HL-60/S4 (cell line): ENCODE measurements at regions not wholly inside any gene's neighbourhood (a gene's known extent, or its start where the extent isn't known, plus 50 kb on each side); places are given as distances from the start of the nearest gene placed in this dataset.
"Not testable (repeated sequence)": the region's sequence is repeated elsewhere in the genome, so short reads cannot be mapped to it uniquely, and the experiment has no call there.

Source experiments
- in situ Hi-C: fragments of 300-500 bp; cut with MboI; formaldehyde crosslinking; loops from 2 replicates; pipeline ENCODE4 v1.14.3; 2022; ENCODE audit warnings: low sequenced_read_pairs

- in situ Hi-C loops = no loop called here
Measured at GRCh38 chr15:81939604-81940440, 106.0 kb downstream of the MEX3B start.

DNA sequence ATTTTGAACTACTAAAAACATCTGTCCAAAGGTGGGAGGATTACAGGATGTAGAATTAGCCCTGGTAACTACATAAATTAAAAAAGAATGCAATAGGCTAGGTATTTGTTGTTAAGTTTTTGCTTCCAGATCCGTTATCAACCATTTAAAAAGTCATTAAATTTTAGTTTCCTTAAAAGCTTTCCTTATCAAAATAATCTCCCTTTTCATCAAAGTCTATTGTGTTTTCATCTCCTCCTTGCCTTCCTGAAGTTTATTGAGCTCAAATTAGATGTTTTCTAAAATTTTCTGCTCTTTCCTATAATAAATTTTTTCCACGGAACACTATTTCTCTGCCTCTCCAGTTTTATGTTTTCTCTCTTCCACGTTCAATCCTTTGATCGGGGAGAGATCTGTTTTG, 108.6 kb downstream of the MEX3B start:
- in situ Hi-C loops = no loop called here

DNA sequence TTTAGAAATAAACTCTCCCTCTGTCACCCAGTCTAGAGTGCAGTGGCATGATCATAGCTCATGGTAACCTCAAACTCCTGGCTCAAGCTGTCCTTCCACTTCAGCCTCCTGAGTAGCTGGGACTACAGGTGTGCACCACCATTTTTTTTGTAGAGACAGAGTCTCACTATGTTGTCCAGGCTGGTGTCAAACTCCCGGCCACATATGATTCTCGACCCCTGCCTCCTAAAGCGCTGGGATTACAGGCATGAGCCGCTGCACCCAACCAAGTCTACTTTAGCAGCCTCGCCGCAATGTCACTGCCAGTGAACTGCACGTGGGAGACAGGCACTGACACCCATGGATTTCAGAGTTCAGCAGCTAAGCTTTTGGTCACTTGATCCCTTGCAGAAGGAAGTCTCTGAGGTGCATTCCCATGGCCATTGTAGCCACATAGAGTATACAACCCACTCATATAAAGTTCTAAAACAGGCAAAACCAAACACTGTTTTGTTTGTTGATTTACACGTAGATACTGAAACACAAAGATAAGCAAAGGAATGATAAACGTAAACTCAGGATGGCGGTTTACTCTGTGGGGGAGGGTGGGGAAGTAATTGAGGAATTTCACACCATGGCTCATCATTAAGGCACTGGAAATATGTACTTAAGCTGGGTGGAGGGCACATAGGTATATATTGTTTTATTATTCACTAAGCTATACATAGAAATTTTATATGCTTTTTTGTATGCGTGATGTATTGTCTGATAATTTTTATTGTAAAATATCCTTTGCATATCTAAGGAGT, 115.0 kb downstream of the MEX3B start:
- in situ Hi-C loops = no loop called here

DNA sequence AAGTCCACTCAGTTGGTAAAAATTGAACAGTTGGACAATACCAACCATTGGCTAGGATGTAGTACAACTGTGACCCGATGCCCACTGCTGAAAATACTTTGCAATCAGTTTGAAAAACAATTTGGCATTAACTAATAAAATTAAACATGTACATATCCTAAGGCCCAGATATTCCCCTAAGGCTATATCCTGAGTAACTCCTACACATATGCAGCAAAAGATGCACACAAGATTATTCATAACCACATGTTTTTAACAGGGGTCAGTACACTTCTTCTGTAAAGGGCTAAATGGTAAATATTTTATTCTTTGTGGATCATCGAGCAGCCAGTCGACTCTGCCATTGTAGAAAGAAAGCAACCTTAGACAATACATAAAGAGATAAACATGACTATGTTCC, 116.3 kb downstream of the MEX3B start:
- in situ Hi-C loops = no loop called here

DNA sequence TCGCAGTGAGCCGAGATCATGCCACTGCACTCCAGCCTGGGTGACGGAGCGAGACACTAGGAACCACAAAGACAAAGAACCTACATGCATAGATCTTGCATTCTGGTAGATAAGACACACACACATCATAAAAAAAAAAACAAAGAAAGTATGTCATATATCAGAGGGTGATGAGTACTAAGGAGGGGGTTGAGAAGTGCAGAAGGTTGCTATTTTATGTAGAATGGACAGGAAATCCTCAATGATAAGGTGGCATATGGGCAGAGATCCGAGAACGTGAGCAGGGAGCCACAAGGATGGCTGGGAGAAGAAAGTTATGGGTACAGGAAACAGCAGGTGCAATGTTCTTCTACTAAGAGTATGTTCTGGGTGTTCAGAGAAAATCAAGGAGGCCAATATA, 118.8 kb downstream of the MEX3B start:
- in situ Hi-C loops = no loop called here

DNA sequence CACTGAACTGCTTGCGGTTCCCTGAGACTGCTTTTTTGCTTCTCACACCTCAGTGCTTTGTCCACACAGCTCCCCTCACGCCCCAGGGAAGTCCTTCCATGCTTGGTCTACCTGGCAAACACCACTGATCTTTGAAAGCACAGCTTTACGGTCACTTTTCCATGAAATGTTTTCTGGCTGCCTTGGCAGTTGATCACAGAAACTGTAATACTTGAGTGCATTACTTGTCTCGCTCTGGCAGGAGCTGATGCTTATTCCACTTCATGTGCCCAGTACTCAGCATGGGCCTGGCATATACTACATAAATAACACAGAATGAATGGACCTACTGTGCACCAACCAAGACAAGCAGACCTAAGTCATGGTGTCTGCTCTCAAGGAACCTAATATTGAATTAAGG, 121.1 kb downstream of the MEX3B start:
- in situ Hi-C loops = no loop called here

- in situ Hi-C loops = no loop called here
Measured at GRCh38 chr15:81923561-81924350, 122.1 kb downstream of the MEX3B start.

DNA sequence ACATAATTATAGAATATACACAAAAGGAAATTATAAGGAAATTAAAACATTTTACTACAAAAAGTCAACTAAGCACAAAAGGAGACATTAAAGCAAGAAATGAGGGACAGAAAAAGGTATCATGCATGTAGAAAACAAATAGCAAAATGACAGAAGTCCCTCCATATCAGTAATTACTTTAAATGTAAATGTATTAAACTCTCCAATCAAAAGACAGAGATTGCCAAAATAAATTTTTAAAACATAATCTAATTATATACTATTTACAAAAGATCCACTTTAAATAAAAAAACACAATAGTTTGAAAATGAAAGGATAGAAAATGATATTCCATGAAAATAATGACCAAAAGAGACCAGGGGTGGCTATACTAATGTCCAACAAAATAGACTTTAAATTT, 123.7 kb downstream of the MEX3B start:
- in situ Hi-C loops = no loop called here

DNA sequence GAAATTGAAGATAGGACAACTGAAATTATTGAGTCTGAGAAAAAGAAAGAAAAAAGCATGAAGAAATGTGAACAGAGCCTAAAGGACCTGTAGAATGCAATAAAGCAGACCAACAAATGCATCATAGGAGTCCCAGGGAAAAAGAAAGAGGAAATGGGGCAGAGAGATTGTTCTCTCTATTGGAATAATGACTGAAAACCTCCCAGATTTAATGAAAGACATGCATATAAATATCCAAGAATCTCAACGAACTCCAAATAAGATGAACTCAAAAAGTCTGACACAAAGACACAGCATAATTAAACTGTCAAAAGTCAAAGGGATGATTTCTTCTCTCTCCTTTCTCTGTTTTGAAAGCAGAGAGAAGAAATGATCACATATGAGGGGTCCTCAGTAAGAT, 124.7 kb downstream of the MEX3B start:
- in situ Hi-C loops = no loop called here

- in situ Hi-C loops = not testable (repeated sequence)
Measured at GRCh38 chr15:81918767-81919166, 127.1 kb downstream of the MEX3B start.

DNA sequence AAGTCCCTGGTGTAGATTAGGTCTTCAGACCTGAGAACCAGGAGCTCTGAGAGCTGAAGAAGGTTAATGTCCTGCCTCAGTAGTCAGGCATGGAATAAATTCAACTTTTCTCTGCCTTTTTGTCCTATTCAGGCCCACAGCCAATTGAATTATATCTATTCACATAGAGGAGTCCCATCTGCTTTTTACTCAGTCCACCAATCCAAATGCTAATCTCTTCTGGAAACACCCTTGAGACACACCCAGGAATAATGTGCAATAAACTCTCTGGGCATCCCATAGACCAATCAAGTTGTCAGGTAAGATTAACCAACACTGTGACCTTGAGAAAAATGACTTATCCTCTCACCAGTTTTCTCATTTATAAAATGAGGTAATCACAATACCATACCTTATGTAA, 129.4 kb downstream of the MEX3B start:
- in situ Hi-C loops = no loop called here

DNA sequence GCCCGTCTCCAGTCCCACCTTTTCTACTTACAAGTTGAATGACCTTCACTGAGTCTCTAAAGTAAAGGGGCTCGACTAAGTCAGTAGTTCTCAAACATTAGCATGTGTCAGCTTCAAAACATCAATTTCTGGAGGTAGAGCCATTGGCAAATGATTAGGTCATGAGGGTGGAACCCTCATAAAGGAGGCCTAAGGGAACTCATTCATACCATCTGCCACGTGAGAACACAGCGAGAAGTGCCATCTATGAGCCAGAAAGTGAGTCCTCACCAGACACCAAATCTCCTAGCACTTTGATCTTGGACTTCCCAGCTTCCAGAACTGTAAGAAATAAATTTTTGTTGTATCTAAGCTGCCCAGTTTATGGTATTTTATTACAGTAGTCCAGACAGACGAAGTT, 129.8 kb downstream of the MEX3B start:
- in situ Hi-C loops = no loop called here

- in situ Hi-C loops = no loop called here
Measured at GRCh38 chr15:81914734-81915256, 131.0 kb downstream of the MEX3B start.

DNA sequence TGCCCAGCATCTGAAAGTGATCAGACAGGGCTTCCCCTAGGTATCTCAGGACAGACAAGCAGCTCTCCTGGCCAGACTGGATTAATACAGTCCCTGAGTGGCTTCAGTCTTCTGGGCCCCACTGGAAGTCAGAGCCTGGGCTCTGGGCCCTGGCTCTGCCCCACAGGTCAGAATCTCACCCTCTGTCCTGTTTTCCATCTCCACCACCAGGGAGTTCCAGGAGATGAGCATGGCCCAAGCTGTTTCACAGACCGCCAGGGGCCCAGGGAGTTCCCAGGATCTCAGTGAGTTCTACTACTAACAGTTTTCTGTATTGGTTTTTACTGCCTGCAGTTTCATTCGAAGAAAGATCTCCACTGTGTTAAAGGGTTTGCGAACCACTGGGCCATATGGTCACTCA, 131.5 kb downstream of the MEX3B start:
- in situ Hi-C loops = no loop called here

DNA sequence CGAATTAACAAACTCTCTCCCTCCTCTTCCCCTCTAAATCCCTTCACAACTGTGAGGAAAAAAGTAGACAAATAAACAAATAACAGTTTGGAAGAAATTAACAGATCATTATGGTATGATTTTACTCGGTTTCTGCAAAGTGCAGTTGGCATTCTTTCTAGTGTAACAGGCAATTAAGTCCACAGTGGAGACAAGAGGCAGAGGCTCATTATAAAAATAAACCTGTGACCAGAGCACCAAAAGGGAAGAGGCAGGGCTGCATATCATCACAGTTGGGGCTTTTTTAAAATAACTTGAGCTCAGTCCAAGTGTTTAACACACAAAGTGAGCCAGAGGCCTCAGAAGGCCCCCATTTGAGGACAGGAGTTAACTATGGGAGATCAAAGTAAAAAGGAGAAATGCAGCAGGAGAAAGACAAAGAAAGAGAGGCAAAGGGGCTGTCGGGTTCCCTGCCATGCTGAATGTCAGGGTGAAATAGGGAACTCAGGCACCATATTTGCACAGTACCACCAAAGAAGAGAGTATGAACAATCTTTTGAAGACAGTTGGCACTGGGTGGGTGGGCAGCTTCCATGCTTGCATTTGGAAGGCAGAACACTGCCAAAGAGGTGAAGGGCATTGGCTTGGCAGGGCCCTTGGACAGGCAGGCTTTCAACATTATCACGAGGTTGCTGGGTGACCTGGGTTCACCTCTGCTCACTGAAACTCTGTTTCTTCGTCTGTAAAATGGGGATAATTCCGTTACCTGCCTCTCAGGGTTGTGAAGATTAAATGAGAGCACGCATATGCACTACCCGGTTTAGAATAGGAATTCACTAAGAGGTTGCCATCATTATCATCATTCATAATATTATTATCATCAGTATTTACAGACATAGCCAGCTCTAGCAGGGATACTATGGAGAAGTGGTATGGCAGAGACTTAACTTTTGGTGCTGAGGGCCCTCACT, 134.5 kb downstream of the MEX3B start:
- in situ Hi-C loops = no loop called here

- in situ Hi-C loops = no loop called here
Measured at GRCh38 chr15:81910355-81911021, 135.3 kb downstream of the MEX3B start.

DNA sequence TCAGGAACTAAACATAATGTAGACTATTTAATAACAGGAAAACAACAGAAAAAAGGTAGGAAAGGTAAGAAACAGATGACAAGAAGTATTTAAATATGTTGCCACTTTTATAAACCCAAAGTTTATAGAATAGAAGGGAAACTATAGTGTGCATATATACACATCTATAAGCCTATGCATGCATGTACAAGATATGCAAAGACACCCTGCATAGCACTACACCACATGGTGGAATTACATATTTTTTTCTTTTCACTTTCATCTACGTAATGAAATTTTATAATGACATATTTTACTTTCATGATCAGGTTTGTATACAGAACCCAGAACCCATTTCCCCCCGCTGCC, 136.8 kb downstream of the MEX3B start:
- in situ Hi-C loops = no loop called here

- in situ Hi-C loops = no loop called here
Measured at GRCh38 chr15:81908111-81908510, 137.7 kb downstream of the MEX3B start.

DNA sequence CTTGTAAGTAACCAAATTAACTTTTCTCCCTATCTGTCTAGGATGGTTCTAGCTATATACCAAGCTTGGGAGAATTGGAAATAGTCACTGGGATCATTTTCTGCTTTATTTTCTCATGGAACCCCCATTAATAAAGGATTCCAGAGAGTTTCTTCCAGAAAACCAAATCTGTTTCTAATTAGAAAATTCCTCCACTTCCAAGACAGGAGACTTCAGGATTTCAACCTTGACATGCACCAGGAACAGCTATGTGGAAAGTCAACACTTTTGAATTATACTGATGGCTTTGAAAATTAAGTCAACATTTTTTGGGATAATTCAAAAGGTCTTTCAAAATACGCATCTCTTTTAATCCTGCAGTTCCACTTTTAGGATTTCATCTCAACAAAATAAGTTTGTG, 138.3 kb downstream of the MEX3B start:
- in situ Hi-C loops = no loop called here

DNA sequence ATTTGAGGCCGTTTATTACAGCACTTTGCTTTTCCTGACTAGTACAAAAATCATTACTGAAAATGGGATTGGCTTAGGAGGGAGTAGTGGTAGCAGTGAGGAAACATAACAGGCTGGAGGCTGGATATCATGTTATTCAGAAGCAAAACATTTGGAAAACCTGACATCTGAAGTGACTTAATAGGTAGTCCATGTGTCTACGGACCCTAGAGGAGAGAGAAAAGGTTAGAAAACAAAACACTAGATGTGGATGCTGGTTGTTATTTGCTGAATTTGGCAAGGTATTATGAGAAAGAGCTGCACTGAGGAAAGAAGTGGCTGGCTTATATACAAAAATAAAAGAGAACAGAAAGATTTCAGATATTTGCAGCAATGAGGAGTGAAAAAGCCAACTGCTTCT, 139.9 kb downstream of the MEX3B start:
- in situ Hi-C loops = no loop called here
